ENCODE measurements at regions not wholly inside any gene's neighbourhood (a gene's known extent, or its start where the extent isn't known, plus 50 kb on each side); places are given as distances from the start of the nearest gene placed in this dataset.

DNA sequence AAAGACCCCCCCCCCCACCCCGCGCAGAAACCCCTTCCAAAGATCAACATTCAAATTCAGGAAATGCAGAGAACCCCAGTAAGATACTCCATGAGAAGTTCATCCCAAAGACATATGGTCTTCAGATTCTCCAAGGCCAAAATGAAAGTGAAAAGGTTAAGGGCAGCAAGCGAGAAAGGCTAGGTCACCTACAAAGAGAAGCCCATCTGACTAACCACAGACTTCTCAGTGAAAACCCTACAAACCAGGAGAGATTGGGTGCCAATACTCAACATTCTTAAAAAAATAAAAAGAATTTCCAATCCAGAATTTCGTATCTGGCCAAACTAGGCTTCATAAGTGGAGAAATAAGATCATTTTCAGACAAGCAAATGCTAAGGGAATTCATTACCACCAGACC, 175.2 kb downstream of the RND3 start:
- TF ChIP-seq CTCF (IDR thresholded peaks at IDR 0.05), result no peak
- no peak for TF ChIP-seq POLR2A (IDR thresholded peaks at IDR 0.05)

Measured in lower leg skin (tissue), 3 donors.